ENCODE measurements at regions not wholly inside any gene's neighbourhood (a gene's known extent, or its start where the extent isn't known, plus 50 kb on each side); places are given as distances from the start of the nearest gene placed in this dataset.

DNA sequence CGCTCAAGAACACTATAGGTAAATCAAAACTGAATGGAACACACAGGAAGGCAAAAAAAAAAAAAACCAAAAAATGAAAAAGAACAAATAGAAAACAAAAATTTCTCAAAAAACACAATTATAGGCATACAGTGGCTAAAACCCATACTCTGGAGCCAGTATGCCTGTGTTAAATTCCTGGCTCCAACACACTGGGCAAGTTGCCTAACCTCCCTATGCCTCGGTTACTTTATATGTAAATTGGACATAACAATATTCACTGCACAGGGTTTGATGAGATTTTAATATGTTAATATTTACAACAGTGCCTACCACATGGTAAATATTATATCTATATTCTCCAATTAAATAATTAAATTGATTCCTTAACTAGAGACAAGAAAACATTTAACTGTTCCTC is 217.1 kb downstream of the HTR7 start:
- no peak for DNase-seq

DNA sequence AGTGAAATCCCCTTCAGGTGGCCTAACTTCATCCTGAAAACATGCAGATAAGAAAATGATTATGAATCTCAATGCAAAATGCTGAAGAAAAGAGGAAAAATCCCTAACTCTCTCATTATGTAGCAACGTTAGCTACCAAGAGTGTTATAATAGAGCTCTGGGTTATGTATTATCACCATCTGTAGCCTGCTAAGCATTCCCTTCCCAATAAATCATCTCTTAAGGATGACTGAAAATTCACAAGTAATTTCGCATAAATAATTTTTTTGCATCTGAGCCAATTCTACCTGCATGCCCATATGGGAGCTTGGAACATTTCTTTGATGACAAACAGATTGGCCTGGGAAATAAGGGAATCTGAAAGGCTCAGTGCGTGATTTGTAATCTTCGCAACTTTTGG is 216.1 kb downstream of the HTR7 start:
- DNase-seq: no peak

GRCh38 chr10:90642136-90642535 is 215.7 kb downstream of the HTR7 start:
- no peak for DNase-seq

DNA sequence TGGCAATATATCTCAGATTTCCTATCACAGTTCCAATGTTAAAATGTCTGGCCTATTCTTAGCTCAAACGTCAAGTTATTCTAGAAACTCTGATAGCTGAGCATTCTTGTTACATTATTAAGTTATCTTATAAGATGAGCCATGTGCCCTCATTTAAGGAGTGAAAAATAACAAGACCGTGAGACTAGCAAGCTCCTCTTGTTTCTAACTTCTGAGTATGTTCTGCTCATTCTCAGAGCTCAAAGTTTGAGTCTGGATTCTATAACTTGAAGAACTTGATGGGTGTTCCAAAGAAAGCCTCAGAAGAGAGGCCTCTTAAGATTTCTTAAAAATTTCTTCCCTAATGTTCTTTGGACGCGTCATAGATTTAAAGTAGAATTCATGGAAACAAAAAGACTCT is 215.2 kb downstream of the HTR7 start:
- DNase-seq: no peak

DNA sequence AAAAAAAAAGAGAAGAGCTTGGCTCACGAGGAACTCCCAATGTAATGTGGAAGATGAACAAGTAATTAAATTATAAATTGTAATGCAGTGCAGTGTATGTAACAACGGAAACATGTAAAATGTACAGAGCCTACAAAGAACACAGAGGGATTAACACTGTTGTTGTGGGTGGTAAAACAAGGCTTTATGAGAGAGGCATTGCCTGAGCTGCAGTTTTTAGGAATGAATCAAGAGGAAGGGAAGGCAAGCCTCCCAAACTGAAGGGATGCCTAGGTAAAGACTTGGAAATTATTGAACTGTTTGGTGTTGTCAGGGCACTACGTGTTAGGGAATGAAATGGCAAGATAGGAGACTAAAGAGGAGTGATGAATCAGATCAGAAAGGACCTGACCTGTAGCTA is 213.7 kb downstream of the HTR7 start:
- DNase-seq: no peak

DNA sequence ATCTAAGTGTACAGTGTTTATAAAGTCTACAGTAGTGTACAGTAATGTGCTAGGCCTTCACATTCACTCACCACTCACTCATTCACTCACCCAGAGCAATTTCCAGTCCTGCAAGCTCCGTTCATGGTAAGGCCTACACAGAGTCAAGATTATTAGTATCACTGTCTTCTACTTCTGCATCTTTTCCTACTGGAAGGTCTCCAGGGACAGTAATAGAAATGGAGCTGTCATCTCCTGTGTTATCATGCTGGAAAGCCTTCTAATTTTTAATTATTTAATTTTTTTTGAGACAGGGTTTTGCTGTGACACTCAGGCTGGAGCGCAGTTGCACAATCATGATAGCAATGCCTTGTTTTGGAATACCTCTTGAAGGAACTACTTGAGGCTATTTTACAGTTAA is 207.0 kb downstream of the HTR7 start:
- DNase-seq: no peak

DNA sequence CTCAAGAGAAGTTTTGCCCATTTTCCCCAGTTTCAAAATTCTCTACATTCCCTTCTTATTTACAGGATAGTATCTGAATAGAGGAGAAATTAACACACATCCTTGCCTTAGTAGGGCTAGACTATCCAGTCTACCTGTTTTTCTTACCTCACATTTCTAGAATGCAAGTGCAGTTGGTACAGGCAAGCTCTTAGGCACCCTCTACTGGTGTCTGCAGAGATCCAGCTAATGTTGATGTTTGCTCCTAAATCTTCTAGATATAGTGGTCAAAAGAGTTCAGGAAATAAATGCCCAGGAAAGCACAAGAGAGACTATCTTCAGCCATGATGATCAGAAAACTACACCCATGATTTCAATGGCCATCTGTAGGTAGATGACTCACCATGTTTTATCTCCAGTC is 205.3 kb downstream of the HTR7 start:
- no peak for DNase-seq

DNA sequence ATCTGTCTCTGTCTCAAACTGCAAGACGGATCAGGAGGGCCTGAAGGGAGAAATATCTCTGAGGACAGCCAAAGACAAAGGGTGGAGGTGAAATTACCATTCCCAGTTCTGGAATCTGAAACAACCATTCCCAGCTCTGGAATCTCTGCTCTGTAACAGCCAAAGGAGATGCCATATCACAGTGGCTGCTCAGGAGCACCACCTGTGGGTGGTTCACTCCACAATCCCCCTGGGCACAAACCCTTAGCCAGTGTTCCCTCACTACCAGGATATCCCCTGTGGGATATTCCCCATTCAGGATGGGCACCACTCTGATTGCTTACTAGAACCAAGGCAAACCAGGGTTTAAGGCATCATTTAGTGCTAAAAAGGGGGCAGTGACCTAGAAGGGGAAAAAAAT is 199.0 kb downstream of the HTR7 start:
- no peak for DNase-seq

DNA sequence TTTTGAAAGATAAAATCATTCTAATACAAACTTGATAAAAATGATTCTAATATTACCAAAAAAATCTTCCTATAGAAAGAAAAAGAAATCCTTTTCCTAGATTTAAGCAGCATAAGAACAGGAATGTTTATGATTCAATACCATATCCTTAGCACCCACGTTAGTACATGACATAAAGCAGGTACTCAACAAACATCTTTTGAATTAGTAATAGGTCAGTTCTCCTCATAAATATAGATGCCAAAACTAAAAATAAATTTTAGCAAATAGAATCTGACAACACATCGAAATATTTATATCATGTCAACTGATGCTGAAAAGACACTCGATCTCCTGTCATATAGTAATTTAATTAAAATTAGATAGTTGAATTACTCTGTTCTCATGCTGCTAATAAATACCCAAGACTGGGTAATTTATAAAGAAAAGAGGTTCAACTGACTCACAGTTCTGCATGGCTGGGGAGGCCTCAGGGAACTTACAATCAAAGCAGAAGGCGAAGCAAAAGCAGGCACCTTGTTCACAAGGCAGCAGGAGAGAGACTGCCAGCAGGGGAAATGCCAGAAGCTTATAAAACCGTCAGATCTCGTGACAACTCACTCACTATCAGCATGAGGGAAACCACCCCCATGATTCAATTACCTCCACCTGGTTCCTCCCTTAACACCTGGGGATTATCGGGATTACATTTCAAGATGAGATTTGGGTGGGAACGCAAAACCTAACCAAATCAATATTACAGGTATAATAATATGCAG is 191.8 kb downstream of the HTR7 start:
- DNase-seq: no peak

DNA sequence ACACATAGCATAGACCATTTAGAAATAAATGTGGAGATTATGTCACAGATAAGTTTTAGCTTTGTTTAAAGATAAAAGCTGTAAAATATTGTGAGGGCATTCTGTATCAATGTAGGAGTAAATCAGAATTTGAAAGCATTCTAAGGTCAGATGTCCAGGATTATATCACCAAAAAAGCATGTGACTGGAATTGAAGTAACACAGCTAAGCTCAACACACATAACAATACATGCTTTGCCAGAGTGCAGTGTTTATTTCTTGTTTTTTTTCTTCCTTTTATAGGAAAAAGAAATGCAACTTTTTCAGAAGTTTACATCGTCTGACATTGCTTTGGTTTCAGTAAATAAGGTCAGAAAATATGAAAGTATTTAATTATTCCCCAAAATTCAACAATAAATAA is 183.4 kb downstream of the HTR7 start:
- no peak for DNase-seq

GRCh38 chr10:90674928-90675327 is 182.9 kb downstream of the HTR7 start:
- DNase-seq: no peak

GRCh38 chr10:90675621-90676020 is 182.2 kb downstream of the HTR7 start:
- DNase-seq: no peak
